ENCODE measurements at regions not wholly inside any gene's neighbourhood (a gene's known extent, or its start where the extent isn't known, plus 50 kb on each side); places are given as distances from the start of the nearest gene placed in this dataset.

- DNase-seq (ENCODE audit: unreplicated experiment): no peak
- Mint-ChIP-seq H3K36me3 (ENCODE audit: insufficient read depth, unreplicated experiment) (no peaks in the 10 kb centered on the region), H3K9me3 (ENCODE audit: unreplicated experiment) (no peaks in the 10 kb centered on the region), H3K27me3 (ENCODE audit: insufficient read depth, unreplicated experiment) (peaks cover 39% of the 10 kb centered on the region), H3K4me3 (ENCODE audit: unreplicated experiment) (no peak overlapping the region), H3K27ac (ENCODE audit: low read depth, unreplicated experiment) (no peak overlapping the region), H3K4me1 (ENCODE audit: insufficient read depth, unreplicated experiment) (peaks cover 6% of the 10 kb centered on the region)
- intact Hi-C loops (cut with micrococcal nuclease): loop anchor here (1.0 to 10.0 kb wide), 5 partner anchors 79 to 1227 kb away; no protein-coding TSS in a partner anchor
- CTCF ChIA-PET: interaction anchor here (0.6 to 2.5 kb wide), 33 partner anchors 9 to 1686 kb away, joined by 3 to 32 read pairs (median 4); no protein-coding TSS in a partner anchor
- no TSS peak for BruUV-seq (replicated peaks)
- TF ChIP-seq CTCF (IDR thresholded peaks at IDR 0.05; ENCODE audit: unreplicated experiment): no peak
- POLR2A ChIA-PET: interaction anchor here (0.7 kb wide), 1 partner anchor 1704 kb away, joined by 3 read pairs; no protein-coding TSS in a partner anchor
Observed at GRCh38 chr2:126972279-126972626, 73.6 kb downstream of the TEX51 start.

- H3K4me1 Mint-ChIP-seq (ENCODE audit: insufficient read depth, unreplicated experiment): peaks cover 6% of the 10 kb centered on the region
- no peak for TF ChIP-seq CTCF (IDR thresholded peaks at IDR 0.05; ENCODE audit: unreplicated experiment)
- intact Hi-C loops (cut with micrococcal nuclease): loop anchor here (2.0 to 10.0 kb wide), 3 partner anchors 77 to 726 kb away; no protein-coding TSS in a partner anchor
- BruUV-seq (replicated peaks): no TSS peak
- POLR2A ChIA-PET: no interaction called here
- DNase-seq (ENCODE audit: unreplicated experiment): no peak
- CTCF ChIA-PET: interaction anchor here (1.5 kb wide), 1 partner anchor 1228 kb away, joined by 3 read pairs; no protein-coding TSS in a partner anchor
- H3K36me3 Mint-ChIP-seq (ENCODE audit: insufficient read depth, unreplicated experiment): no peaks in the 10 kb centered on the region
- H3K9me3 Mint-ChIP-seq (ENCODE audit: unreplicated experiment): no peaks in the 10 kb centered on the region
- no peak overlapping the region for H3K4me3 Mint-ChIP-seq (ENCODE audit: unreplicated experiment)
- H3K27ac Mint-ChIP-seq (ENCODE audit: low read depth, unreplicated experiment): no peak overlapping the region
- peaks cover 24% of the 10 kb centered on the region for H3K27me3 Mint-ChIP-seq (ENCODE audit: insufficient read depth, unreplicated experiment)
Observed at GRCh38 chr2:126973745-126974144, 75.1 kb downstream of the TEX51 start.

- Mint-ChIP-seq H3K9me3 (ENCODE audit: unreplicated experiment) (no peaks in the 10 kb centered on the region), H3K4me3 (ENCODE audit: unreplicated experiment) (no peak overlapping the region), H3K36me3 (ENCODE audit: insufficient read depth, unreplicated experiment) (no peaks in the 10 kb centered on the region), H3K4me1 (ENCODE audit: insufficient read depth, unreplicated experiment) (peaks cover 6% of the 10 kb centered on the region), H3K27ac (ENCODE audit: low read depth, unreplicated experiment) (no peak overlapping the region), H3K27me3 (ENCODE audit: insufficient read depth, unreplicated experiment) (peaks cover 2% of the 10 kb centered on the region)
- peak; percentile 45 for DNase-seq (ENCODE audit: unreplicated experiment)
- ChIA-PET POLR2A (no interaction called here), CTCF (interaction anchor here (0.9 kb wide), 1 partner anchor 1231 kb away, joined by 3 read pairs; no protein-coding TSS in a partner anchor)
- BruUV-seq (replicated peaks): no TSS peak
- no peak for TF ChIP-seq CTCF (IDR thresholded peaks at IDR 0.05; ENCODE audit: unreplicated experiment)
- intact Hi-C loops (cut with micrococcal nuclease): loop anchor here (10.0 kb wide), 1 partner anchor 201 kb away; no protein-coding TSS in a partner anchor
Observed at GRCh38 chr2:126975671-126976655, 77.3 kb downstream of the TEX51 start.

GRCh38 chr2:126976721-126977328 lies 78.1 kb downstream of the TEX51 start:
- DNase-seq (ENCODE audit: unreplicated experiment): no peak
- no peak for TF ChIP-seq CTCF (IDR thresholded peaks at IDR 0.05; ENCODE audit: unreplicated experiment)
- Mint-ChIP-seq H3K9me3 (ENCODE audit: unreplicated experiment) (no peaks in the 10 kb centered on the region), H3K36me3 (ENCODE audit: insufficient read depth, unreplicated experiment) (no peaks in the 10 kb centered on the region), H3K27ac (ENCODE audit: low read depth, unreplicated experiment) (no peak overlapping the region), H3K4me1 (ENCODE audit: insufficient read depth, unreplicated experiment) (peaks cover 6% of the 10 kb centered on the region), H3K27me3 (ENCODE audit: insufficient read depth, unreplicated experiment) (no peaks in the 10 kb centered on the region), H3K4me3 (ENCODE audit: unreplicated experiment) (no peak overlapping the region)
- CTCF ChIA-PET: interaction anchor here (0.5 kb wide), 1 partner anchor 73 kb away, joined by 3 read pairs; no protein-coding TSS in a partner anchor
- POLR2A ChIA-PET: no interaction called here
- BruUV-seq (replicated peaks): no TSS peak
- intact Hi-C loops (cut with micrococcal nuclease): loop anchor here (10.0 kb wide), 1 partner anchor 202 kb away; no protein-coding TSS in a partner anchor

All from MCF 10A (cell line).